Epidermal melanocyte (primary cell): ENCODE measurements at regions not wholly inside any gene's neighbourhood (a gene's known extent, or its start where the extent isn't known, plus 50 kb on each side); places are given as distances from the start of the nearest gene placed in this dataset.
A peak's percentile ranks its signal among the peaks of the same experiment; 100 is the strongest.

Source experiments
- DNase-seq: peaks from one replicate; pipeline ENCODE4 v3.0.0; 2011; ENCODE audit warnings: low spot score; ENCODE audit not compliant: insufficient read length

GRCh38 chr3:23046536-23046935, 156.6 kb upstream of the UBE2E2 start:
- DNase-seq: no peak

DNA sequence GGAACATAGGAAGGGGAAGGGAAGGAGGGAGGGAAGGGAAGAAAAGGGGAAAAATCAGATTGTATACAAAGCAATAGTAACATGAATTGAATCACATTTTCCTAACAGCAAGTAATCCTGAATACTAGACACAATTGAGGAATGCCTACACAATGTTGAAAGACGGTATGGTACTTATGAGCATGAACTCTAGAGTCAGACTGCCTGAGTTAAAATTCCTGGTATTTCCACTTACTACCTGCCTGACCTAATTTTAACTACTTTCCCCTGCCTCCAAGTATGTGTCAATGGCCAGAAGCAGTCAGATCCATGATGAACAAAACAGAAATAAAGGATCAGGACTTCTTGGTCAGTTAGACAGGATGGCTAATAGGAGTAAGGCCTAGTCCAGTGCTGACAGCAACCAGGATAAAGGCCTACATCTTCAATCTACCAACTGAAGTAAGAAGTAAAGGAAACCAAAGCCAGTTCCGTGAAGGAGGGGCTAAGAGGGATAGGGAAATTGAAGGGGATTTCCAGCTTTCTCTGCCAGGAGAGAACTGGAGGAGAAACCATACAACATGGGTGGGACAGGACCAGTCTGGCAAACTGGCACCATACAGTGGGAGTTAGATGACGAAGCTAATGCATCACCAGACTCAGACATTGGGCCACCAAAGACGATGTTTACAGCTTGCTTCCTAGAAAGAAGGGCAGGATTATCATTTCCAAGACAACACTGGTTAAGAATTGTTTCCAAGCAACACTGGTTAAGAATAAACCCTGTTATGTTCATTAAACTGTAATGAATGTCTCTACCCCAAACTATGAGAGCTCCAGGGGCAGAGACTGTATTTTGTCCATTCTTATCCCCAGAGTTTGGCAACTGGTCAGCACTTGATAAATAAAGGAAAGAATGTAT, 151.6 kb upstream of the UBE2E2 start:
- DNase-seq: no peak

GRCh38 chr3:23052208-23052607, 150.9 kb upstream of the UBE2E2 start:
- DNase-seq: no peak

GRCh38 chr3:23052620-23053019, 150.5 kb upstream of the UBE2E2 start:
- DNase-seq: no peak

DNA sequence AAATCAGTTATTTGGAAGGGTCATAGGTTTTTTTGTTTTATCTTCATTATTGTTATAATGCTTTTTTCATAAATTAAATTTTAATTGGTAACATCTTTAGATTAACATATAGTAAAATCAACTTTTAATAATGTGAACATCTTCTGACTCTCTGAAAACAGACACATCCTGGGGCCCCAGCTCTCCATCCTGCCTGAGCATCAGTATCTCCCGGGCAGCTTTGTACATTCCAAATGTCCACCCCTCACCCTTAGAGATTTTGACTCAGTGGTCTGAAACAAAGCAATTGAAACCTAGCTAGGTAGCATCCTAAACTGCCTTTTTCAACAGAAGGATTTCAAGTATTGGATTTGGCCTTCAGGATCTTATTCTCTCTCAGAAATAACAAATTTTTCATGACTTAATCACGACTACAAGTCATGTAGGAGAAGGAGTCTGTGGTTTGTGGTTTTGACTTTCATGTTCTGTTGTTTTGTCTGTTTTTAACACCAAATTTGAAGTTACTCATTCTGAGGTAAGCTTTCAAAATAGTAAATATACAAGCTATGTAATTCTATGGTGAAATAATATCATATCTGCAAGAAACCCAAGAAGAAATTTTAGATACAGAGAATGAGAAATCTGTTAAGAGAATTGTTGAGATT, 147.3 kb upstream of the UBE2E2 start:
- DNase-seq: peak; percentile 27

DNA sequence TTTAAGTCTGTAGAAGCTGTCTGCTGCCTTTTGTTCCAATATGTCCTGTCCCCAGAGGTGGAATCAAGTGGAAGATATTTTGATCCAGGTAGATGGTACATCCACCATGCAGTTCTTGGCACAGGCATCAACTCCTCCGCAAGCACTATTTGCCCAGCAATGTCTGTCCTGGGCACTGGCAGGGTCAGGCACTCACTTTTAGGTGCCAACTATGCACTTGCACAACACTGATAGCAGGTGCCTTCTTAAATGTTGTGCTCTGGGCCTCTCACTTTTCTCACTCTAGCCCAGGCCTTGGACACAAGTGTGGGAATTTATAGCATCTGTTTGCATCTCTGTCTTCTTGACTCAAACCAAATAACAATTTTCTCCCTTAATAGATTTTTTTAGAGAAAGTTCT, 140.5 kb upstream of the UBE2E2 start:
- no peak for DNase-seq

DNA sequence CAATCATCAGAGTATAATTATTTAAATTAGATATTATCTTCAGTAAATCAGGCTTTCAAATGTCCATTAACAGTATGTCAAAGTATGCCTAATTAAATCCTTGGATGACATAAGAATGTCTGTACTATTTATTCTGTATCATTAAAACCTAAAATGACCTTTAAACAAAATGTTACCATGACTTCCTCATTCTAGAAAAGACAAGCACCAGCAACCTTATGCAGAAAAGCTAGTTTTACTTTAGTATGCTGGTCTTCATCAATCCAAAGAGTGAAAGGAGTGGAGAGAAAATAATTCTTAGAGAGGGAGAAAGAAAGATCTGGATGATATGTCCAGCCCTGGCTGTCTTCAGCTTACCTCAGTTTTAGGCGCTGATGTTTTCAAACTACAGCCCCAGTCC, 140.1 kb upstream of the UBE2E2 start:
- DNase-seq: no peak

DNA sequence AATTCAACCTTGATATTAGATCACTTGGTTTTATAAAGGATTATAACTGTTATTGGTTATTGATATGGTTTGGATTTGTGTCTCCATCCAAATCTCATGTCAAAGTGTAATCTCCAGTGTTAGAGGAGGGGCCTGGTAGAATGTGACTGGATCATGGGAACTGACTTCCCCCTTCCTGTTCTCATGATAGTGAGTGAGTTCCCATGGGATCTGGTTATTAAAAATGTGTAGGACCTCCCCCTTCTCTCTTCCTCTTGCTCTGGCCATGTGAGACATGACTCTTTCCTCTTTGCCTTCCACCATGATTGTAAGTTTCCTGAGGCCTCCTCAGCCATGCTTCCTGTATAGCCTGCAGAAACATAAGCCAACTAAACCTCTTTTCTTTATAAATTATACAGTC, 136.0 kb upstream of the UBE2E2 start:
- no peak for DNase-seq

- DNase-seq: no peak
Measured at GRCh38 chr3:23068016-23068728, 135.0 kb upstream of the UBE2E2 start.

- DNase-seq: no peak
Measured at GRCh38 chr3:23071296-23071695, 131.8 kb upstream of the UBE2E2 start.

DNA sequence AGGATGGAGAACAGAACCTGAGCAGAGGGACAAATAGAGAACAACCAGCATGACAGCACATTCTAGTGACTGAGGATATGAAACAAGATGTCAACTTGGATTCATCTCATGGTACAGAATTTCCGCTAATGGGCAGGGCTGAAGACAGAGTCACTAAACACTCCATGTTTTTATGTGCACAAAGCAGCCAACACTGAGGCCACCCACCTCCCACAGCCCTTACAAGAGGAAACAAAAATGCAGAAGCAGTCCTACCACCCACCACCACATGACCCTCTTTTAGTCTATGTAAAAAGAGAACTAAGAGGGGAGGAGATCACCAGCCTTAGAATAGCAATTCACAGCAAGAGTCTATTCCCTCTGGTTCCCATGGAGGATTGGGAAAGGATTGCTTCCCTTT, 131.4 kb upstream of the UBE2E2 start:
- DNase-seq: no peak

- no peak for DNase-seq
Measured at GRCh38 chr3:23072693-23073092, 130.4 kb upstream of the UBE2E2 start.

GRCh38 chr3:23073724-23074305, 129.3 kb upstream of the UBE2E2 start:
- DNase-seq: no peak

GRCh38 chr3:23075496-23075895, 127.6 kb upstream of the UBE2E2 start:
- DNase-seq: peak; percentile 25

DNA sequence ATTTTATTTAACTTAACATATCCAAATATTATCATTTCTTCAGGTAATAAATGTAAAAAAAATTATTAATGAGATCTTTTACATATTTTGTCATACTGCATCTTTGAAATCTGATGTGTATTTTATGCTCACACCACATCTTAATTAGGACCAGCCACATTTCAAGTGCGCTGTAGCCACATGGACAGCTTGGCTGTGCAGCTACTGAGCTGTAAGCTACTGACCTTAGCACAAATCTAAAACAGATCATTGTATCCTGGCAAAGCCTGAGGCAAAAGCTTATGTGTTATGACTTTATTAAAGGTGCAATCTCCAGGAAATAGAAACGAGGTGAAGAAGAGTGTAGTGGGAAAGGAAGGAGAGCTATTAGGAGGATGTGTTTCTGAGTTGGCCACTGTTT, 126.7 kb upstream of the UBE2E2 start:
- DNase-seq: no peak

DNA sequence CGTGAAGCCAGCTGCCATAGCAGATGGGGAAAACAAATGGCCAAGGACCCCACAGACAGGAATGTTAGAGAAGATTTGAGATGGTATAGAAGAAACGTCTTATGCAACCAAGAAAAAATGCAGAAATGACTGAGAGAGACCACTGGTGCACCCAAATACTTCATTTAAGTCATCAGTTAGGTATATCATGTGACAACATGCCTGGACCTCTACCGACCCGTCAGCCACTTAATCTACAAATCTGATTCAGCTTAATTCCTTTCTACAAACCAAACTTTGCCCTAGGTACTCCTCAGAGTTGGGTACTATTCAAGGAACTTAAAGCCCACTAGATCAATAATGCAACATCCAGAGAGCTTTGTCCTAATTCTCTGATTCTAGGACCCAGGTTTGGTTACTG, 126.0 kb upstream of the UBE2E2 start:
- no peak for DNase-seq

DNA sequence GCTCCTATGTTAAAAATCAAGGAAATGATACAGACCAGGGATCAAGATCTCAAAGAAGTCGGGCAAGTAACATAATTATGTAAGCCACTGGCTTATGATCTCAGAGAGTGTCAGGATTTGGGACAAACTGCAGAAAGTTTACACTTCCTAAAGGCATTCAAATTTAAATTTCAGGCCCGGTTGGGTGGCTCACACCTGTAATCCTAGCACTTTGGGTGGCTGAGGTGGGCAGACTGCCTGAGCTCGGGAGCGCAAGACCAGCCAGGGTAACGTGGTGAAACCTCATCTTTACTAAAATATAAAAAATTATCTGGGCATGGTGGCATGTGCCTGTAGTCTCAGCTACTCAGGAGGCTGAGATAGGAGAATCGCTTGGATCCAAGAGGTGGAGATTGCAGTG, 124.4 kb upstream of the UBE2E2 start:
- DNase-seq: no peak

GRCh38 chr3:23079976-23080375, 123.2 kb upstream of the UBE2E2 start:
- no peak for DNase-seq

DNA sequence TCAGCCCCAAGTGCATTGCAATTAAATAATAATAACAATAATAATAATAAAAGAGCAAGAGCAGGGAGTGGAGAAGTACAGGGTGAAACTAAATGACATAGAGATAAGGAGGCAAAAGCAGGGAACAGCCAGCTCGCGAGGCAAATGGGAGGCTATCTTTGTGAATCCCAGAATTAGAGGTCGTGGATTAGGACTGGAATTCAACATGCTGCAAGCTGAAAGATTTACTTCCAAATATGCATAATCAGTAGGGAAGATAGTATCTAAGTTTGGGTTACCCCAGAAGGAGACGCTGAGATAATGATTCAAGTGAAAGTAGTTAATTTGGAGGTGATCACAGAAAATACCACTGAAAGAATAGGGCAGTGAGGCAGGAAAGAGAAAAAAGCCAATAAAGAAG, 119.4 kb upstream of the UBE2E2 start:
- no peak for DNase-seq

GRCh38 chr3:23084367-23084766, 118.8 kb upstream of the UBE2E2 start:
- DNase-seq: no peak

DNA sequence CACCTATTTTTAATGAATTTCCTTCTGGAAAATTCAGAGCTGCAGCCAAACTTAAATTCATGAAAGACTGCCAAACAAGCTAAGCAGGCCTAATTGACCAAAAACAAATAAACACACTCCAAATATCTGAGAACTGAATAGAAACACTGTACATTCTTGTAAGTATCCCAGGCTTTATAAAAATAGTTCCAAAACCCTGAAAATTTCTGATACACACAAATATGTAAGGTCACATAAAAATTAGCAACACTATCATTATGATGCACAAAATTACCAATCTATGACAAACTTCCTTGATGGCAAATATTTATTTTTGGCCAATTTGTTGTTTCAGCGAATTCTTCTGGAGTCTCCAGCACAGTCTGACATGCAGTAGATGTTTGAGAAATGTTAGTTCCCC, 117.9 kb upstream of the UBE2E2 start:
- no peak for DNase-seq

- no peak for DNase-seq
Measured at GRCh38 chr3:23086331-23086730, 116.8 kb upstream of the UBE2E2 start.
